PC-3 (cell line): ENCODE measurements at regions not wholly inside any gene's neighbourhood (a gene's known extent, or its start where the extent isn't known, plus 50 kb on each side); places are given as distances from the start of the nearest gene placed in this dataset.

Experiments used
- ATAC-seq: fragments of 200-7000 bp; cut with Tn5 transposase; 2 replicates; pipeline ENCODE4 v1.9.1; 2020; ENCODE audit warnings: mild to moderate bottlenecking, moderate library complexity
- BruUV-seq: library from RNA; stranded (reverse); fragments of 400-500 nt; replicated peaks from 2 replicates; lab custom pipeline; 2021; lab: Mats Ljungman, UMichigan
- CTCF ChIA-PET: fragments of 300-600 bp; sonication (Branson Sonifier 250); formaldehyde crosslinking; loops from one replicate; lab custom pipeline; 2022; ENCODE audit warnings: antibody characterized with exemption; lab: Charles Lee
- POLR2A ChIA-PET: fragments of 300-600 bp; sonication (Branson Sonifier 250); formaldehyde crosslinking; loops from one replicate; lab custom pipeline; 2022; ENCODE audit warnings: antibody characterized with exemption; ENCODE audit not compliant: unreplicated experiment; lab: Charles Lee
- DNase-seq: peaks from one replicate; pipeline ENCODE4 v3.0.0-alpha.2; 2015
- H2AFZ ChIP-seq: fragments of 300-600 bp; sonication (generic); 2 replicates; pipeline ENCODE4 v1.6.0; 2016; ENCODE audit warnings: antibody characterized with exemption, low read length
- H3F3A ChIP-seq: fragments of 300-600 bp; sonication (generic); one replicate; pipeline ENCODE4 v1.6.0; 2017; ENCODE audit warnings: antibody characterized with exemption, low read length, control low read depth, mild to moderate bottlenecking; ENCODE audit not compliant: unreplicated experiment
- H3K27ac ChIP-seq: fragments of 300-600 bp; sonication (generic); 2 replicates; pipeline ENCODE4 v1.5.1; 2016; ENCODE audit warnings: mild to moderate bottlenecking, low read length
- H3K27me3 ChIP-seq: fragments of 300-600 bp; sonication (generic); 2 replicates; pipeline ENCODE4 v1.6.1; 2016; ENCODE audit warnings: low read length, mixed read lengths
- H3K36me3 ChIP-seq: fragments of 300-600 bp; sonication (generic); 2 replicates; pipeline ENCODE4 v1.6.1; 2016; ENCODE audit warnings: low read depth, mixed run types, low read length, mixed read lengths
- H3K4me1 ChIP-seq: fragments of 300-600 bp; sonication (generic); 2 replicates; pipeline ENCODE4 v1.5.1; 2016; ENCODE audit warnings: low read length; ENCODE audit not compliant: insufficient read depth
- H3K4me2 ChIP-seq: fragments of 300-600 bp; sonication (generic); 2 replicates; pipeline ENCODE4 v1.6.0; 2016; ENCODE audit warnings: low read length
- H3K4me3 ChIP-seq: fragments of 300-600 bp; sonication (generic); 2 replicates; pipeline ENCODE4 v1.5.1; 2016; ENCODE audit warnings: mild to moderate bottlenecking, low read length, mixed read lengths
- H3K79me2 ChIP-seq: fragments of 300-600 bp; sonication (generic); 2 replicates; pipeline ENCODE4 v1.6.1; 2017; ENCODE audit warnings: low read length, mixed read lengths
- H3K9ac ChIP-seq: fragments of 300-600 bp; sonication (generic); 2 replicates; pipeline ENCODE4 v1.6.0; 2016; ENCODE audit warnings: mild to moderate bottlenecking, low read length
- H3K9me2 ChIP-seq: fragments of 300-600 bp; sonication (generic); replicated peaks from 2 replicates; pipeline ENCODE4 v1.6.1; 2016; ENCODE audit warnings: mixed run types, low read length, mixed read lengths
- H3K9me3 ChIP-seq: fragments of 300-600 bp; sonication (generic); 2 replicates; pipeline ENCODE4 v1.6.1; 2016; ENCODE audit warnings: low read length, mixed read lengths
- H4K20me1 ChIP-seq: fragments of 300-600 bp; sonication (generic); 2 replicates; pipeline ENCODE4 v1.6.1; 2016; ENCODE audit warnings: low read length, mixed read lengths
- EZH2 ChIP-seq: fragments of 300-600 bp; sonication (generic); IDR thresholded peaks from one replicate; pipeline ENCODE4 v1.6.1; 2017; ENCODE audit warnings: antibody characterized with exemption, mild to moderate bottlenecking, low read length; ENCODE audit not compliant: unreplicated experiment
- EZH2phosphoT487 ChIP-seq: fragments of 300-600 bp; sonication (generic); IDR thresholded peaks from 2 replicates; pipeline ENCODE4 v1.6.1; 2018; ENCODE audit warnings: mild to moderate bottlenecking, antibody characterized with exemption, low read length, borderline replicate concordance
- intact Hi-C: fragments of 100-400 bp; cut with micrococcal nuclease; formaldehyde crosslinking; loops from 2 replicates; pipeline ENCODE4 v1.9.0; 2023
- TF ChIP-seq, protein P1 (sequence below): fragments of 300-600 bp; sonication (generic); conservative IDR thresholded peaks from 2 replicates; pipeline ENCODE4 v1.5.1; 2017; ENCODE audit warnings: antibody characterized with exemption, low read depth, mild to moderate bottlenecking, low read length

DNA sequence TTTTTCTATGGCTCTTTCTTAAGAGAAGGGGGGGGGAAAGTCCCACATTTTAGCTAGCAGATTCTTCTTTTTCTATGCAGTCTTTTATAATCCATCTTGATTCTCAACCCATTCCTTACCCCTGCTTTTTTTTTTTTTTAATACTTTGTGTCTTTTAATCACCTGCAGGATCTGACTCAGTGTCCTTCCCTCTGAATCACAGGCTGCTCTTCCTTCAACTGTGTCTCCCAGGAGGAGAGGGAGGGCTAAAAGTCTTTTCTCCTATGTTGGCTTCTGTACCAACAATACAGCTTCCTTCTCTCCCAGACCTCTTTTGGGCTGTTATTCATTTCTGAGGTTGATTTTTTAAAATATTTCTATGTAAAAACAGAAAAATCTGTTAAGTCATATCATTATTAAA is 686.2 kb downstream of the ADGRL2 start:
- Histone ChIP-seq H3K79me2 (no peaks in the 10 kb centered on the region), H3K9ac (no peak overlapping the region), H3K4me3 (no peak overlapping the region), H3K36me3 (no peaks in the 10 kb centered on the region), H3K27me3 (no peaks in the 10 kb centered on the region), H3K4me2 (no peak overlapping the region), H3F3A (no peaks in the 10 kb centered on the region), H3K4me1 (no peaks in the 10 kb centered on the region), H3K9me3 (no peaks in the 10 kb centered on the region), H2AFZ (no peak overlapping the region), H3K9me2 (no peaks in the 10 kb centered on the region), H4K20me1 (no peaks in the 10 kb centered on the region), H3K27ac (no peak overlapping the region)
- BruUV-seq = no TSS peak
- TF ChIP-seq, protein P1, sequence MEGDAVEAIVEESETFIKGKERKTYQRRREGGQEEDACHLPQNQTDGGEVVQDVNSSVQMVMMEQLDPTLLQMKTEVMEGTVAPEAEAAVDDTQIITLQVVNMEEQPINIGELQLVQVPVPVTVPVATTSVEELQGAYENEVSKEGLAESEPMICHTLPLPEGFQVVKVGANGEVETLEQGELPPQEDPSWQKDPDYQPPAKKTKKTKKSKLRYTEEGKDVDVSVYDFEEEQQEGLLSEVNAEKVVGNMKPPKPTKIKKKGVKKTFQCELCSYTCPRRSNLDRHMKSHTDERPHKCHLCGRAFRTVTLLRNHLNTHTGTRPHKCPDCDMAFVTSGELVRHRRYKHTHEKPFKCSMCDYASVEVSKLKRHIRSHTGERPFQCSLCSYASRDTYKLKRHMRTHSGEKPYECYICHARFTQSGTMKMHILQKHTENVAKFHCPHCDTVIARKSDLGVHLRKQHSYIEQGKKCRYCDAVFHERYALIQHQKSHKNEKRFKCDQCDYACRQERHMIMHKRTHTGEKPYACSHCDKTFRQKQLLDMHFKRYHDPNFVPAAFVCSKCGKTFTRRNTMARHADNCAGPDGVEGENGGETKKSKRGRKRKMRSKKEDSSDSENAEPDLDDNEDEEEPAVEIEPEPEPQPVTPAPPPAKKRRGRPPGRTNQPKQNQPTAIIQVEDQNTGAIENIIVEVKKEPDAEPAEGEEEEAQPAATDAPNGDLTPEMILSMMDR = no peak
- TF ChIP-seq EZH2phosphoT487 = no peak
- TF ChIP-seq EZH2 = no peak
- ChIA-PET CTCF (no interaction called here), POLR2A (no interaction called here)
- intact Hi-C loops = no loop called here
- DNase-seq (peak; percentile 26), ATAC-seq (no peak)

DNA sequence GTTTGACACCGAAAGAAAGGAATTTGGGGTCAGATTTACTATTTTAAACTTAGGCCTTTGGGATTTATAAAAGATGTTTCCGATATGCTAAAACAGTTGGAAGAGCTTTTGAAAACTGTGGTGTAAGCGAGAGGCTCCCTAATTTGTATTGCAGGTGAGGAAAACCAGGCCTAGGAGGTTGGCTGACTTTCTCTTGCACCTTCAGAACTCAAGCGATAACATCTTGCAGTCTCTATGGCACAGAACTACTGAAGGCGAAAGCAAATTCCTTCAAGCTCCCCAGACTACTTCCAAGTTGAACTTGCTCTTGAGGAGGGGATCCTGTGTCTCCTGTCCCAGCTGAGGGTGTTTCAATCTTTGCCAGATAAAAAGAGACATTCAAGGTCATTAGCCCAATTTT is 685.7 kb downstream of the ADGRL2 start:
- DNase-seq (no peak), ATAC-seq (no peak)
- H3K9ac ChIP-seq = no peak overlapping the region
- no peak overlapping the region for H3K27ac ChIP-seq
- ChIA-PET CTCF (no interaction called here), POLR2A (no interaction called here)
- H3K36me3 ChIP-seq = no peaks in the 10 kb centered on the region
- H3K79me2 ChIP-seq = no peaks in the 10 kb centered on the region
- no peak overlapping the region for H3K4me2 ChIP-seq
- H3K9me3 ChIP-seq = no peaks in the 10 kb centered on the region
- no peak for TF ChIP-seq EZH2
- TF ChIP-seq EZH2phosphoT487 = no peak
- TF ChIP-seq, protein P1 = no peak
- H3K4me1 ChIP-seq = no peaks in the 10 kb centered on the region
- no peaks in the 10 kb centered on the region for H4K20me1 ChIP-seq
- no TSS peak for BruUV-seq
- no peak overlapping the region for H2AFZ ChIP-seq
- H3F3A ChIP-seq = no peaks in the 10 kb centered on the region
- no peaks in the 10 kb centered on the region for H3K9me2 ChIP-seq
- H3K27me3 ChIP-seq = no peaks in the 10 kb centered on the region
- no peak overlapping the region for H3K4me3 ChIP-seq
- intact Hi-C loops = no loop called here

DNA sequence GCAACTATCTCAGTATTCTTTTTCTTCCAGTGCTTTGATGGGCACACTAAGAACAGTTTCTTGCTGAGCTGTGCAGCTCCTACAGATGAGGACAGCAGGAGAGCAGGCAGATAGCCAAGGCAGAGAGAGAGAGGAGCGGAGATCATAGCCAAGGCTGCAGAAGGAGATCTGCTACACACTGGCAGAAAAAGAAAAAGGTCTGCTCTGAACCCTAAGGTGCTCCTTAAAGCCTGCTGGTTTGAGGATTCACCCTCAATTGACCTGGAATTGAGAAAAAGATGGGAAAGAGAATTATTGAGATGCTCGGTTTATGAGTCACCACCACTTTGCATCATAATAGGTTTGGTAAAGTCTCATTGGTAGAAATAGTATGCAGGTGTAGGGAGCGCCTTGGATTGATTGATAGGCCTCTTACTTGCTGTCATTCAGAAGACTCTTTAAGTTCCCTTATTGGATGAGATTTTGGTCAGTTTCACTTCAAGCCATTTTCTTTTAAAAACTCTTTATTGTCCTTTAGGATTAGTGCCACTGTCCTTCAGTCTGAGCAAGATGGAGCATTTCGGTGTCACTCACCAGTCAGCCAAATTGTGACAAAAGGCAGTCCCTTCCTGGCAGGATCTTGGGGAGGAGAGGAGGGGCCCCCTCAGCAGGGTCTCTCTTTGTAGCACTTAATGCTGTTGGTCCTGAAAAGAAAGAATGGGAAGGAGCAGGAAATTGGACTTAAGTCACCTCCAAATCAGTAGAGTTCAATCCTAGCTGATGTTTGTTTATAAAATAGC is 685.0 kb downstream of the ADGRL2 start:
- DNase-seq = peak; percentile 46
- POLR2A ChIA-PET = no interaction called here
- no peak for ATAC-seq

More for the DNA sequence above, 685.0 kb downstream of the ADGRL2 start:
- Histone ChIP-seq H3F3A (no peaks in the 10 kb centered on the region), H3K36me3 (no peaks in the 10 kb centered on the region), H3K9ac (no peak overlapping the region), H3K27me3 (no peaks in the 10 kb centered on the region), H3K27ac (no peak overlapping the region), H4K20me1 (no peaks in the 10 kb centered on the region), H3K4me1 (no peaks in the 10 kb centered on the region), H3K9me3 (no peaks in the 10 kb centered on the region), H3K4me2 (no peak overlapping the region), H3K4me3 (no peak overlapping the region), H3K9me2 (no peaks in the 10 kb centered on the region), H3K79me2 (no peaks in the 10 kb centered on the region), H2AFZ (no peak overlapping the region)
- intact Hi-C loops = no loop called here
- no TSS peak for BruUV-seq
- no peak for TF ChIP-seq EZH2phosphoT487
- TF ChIP-seq EZH2 = no peak
- TF ChIP-seq, protein P1 = no peak
- CTCF ChIA-PET = no interaction called here
